Kidney epithelial cell (primary cell): ENCODE measurements at regions not wholly inside any gene's neighbourhood (a gene's known extent, or its start where the extent isn't known, plus 50 kb on each side); places are given as distances from the start of the nearest gene placed in this dataset.

Experiments
- DNase-seq: peaks from one replicate; pipeline ENCODE4 v3.0.0-alpha.2; 2010; ENCODE audit warnings: low read depth
- H3K27me3 ChIP-seq: 2 replicates; pipeline ENCODE4 v1.6.0; 2011; ENCODE audit warnings: low read length; ENCODE audit not compliant: control insufficient read depth, insufficient read depth
- H3K36me3 ChIP-seq: 2 replicates; pipeline ENCODE4 v1.5.1; 2011; ENCODE audit warnings: low read length; ENCODE audit not compliant: control insufficient read depth, insufficient read depth
- H3K4me3 ChIP-seq: 2 replicates; pipeline ENCODE4 v1.5.1; 2011; ENCODE audit warnings: low read depth, mild to moderate bottlenecking, control low read depth, low read length
- TF ChIP-seq, protein P1 (sequence below): IDR thresholded peaks from 2 replicates; pipeline ENCODE4 v1.5.1; 2011; ENCODE audit warnings: mild to moderate bottlenecking, moderate library complexity, low read length, control low read depth, inconsistent platforms; ENCODE audit not compliant: insufficient read depth, poor library complexity, severe bottlenecking

DNA sequence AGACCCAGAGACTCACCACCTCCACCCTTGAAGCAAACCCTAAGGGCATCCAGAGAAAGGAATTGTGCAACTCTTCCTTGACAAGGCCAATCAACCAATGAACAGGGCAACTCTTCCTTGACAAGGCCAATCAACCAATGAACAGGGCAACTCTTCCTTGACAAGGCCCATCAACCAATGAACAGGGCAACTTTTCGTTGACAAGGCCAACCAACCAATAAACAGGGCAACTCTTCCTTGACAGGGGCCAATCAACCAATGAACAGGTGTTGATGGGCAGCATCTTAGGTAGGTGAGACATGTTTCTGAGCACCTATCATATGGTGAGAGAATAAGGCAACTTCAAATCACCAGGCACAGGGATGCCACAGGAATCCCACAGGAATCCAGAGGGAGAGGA is 181.5 kb upstream of the RNF32 start:
- no peak overlapping the region for H3K4me3 ChIP-seq
- DNase-seq = no peak
- TF ChIP-seq, protein P1, sequence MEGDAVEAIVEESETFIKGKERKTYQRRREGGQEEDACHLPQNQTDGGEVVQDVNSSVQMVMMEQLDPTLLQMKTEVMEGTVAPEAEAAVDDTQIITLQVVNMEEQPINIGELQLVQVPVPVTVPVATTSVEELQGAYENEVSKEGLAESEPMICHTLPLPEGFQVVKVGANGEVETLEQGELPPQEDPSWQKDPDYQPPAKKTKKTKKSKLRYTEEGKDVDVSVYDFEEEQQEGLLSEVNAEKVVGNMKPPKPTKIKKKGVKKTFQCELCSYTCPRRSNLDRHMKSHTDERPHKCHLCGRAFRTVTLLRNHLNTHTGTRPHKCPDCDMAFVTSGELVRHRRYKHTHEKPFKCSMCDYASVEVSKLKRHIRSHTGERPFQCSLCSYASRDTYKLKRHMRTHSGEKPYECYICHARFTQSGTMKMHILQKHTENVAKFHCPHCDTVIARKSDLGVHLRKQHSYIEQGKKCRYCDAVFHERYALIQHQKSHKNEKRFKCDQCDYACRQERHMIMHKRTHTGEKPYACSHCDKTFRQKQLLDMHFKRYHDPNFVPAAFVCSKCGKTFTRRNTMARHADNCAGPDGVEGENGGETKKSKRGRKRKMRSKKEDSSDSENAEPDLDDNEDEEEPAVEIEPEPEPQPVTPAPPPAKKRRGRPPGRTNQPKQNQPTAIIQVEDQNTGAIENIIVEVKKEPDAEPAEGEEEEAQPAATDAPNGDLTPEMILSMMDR = no peak
- no peaks in the 10 kb centered on the region for H3K36me3 ChIP-seq
- H3K27me3 ChIP-seq = peaks cover 2% of the 10 kb centered on the region

DNA sequence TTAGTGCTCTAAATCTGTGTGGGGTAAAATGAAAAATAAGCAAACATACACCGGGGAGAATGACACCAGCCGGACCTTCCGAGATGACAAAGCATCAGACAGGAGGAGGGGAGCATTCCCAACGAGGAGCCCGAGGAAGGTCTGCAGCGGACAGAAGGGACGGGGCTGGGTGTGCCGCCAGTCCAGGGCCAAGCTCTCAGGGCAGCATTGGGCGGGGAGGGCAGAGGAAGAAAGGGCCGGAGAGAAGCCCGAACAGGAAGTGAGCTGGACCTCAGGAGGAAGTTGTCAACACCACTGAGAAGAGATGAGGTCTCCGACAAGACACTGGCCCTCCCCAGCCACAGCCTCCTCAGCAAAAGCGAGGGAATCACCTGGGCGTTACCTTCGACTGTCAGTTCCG is 182.6 kb upstream of the RNF32 start:
- TF ChIP-seq, protein P1 = no peak
- Histone ChIP-seq H3K27me3 (no peaks in the 10 kb centered on the region), H3K36me3 (no peaks in the 10 kb centered on the region)

DNA sequence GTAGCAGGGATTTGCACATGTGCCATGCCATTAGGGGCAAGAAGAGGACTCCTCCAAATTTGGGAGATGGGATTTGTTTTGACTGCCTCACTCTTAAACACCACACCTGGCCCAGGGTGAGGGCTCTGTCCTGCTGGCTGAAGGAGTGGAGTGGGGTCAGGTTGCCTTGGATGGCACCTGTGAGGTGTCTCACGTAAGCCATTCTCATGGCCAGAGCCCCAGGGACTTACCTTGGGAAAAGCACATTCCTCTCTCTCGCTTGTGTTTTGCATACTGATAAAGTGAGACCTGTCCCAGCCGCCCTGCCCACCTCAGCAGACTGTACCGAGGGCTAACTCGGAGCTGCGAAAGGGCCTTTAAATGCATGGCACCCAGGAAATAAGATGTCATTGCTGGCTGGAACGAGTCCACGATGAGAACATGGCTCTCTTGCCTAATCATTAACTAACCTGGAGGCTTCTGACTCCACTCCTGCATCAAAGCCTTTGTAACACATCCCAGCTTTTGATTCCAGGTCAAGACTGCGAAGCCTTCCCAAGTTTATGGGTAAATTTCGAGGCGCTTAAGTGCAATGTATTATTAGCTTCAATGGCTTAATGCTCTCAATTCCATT is 184.0 kb upstream of the RNF32 start:
- TF ChIP-seq, protein P1 = no peak
- DNase-seq = no peak
- Histone ChIP-seq H3K27me3 (no peaks in the 10 kb centered on the region), H3K36me3 (no peaks in the 10 kb centered on the region), H3K4me3 (no peak overlapping the region)

More for the DNA sequence above, 182.6 kb upstream of the RNF32 start:
- no peak overlapping the region for H3K4me3 ChIP-seq
- no peak for DNase-seq

DNA sequence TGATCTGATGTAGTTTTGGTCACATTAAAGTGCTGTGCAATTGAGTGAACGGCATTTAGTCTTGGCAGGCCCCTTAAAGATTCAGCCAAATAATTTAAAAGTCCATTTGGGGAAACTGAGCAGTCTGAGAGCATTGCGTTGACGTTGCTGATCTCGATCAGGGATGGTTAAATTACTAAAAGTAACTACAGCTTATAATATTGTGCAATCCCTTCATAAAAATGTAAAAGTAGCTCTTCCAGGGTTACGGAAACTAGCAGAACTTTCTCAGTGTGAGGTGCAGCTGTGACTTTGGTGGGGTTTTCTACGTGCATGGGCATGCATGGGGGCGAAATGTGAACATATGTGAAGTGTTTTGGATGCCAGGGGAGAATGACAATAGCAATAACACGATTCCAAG is 184.5 kb upstream of the RNF32 start:
- H3K4me3 ChIP-seq = no peak overlapping the region

DNA sequence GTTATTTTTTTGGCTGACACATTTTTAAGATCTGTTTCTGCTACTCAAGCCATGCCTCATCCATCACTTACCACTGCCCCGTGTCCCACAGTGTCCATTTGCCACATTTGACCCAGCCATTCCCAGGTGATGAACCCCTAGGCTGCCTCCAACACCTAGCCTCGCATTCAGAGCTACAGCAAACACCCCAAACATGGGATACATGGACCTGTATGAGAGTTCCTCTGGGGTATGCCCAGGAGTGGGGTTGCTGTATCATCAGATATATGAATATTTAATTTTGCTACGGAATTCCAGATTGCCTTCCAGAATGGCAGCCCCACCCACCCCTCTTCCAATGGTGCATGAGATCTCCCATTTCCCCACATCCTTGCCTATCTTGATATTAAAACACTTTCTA is 190.1 kb upstream of the RNF32 start:
- Histone ChIP-seq H3K36me3 (no peaks in the 10 kb centered on the region), H3K4me3 (no peak overlapping the region), H3K27me3 (no peaks in the 10 kb centered on the region)
- no peak for DNase-seq
- TF ChIP-seq, protein P1 = no peak

More for the DNA sequence above, 184.5 kb upstream of the RNF32 start:
- TF ChIP-seq, protein P1 = no peak
- Histone ChIP-seq H3K27me3 (no peaks in the 10 kb centered on the region), H3K36me3 (no peaks in the 10 kb centered on the region)
- DNase-seq = no peak

DNA sequence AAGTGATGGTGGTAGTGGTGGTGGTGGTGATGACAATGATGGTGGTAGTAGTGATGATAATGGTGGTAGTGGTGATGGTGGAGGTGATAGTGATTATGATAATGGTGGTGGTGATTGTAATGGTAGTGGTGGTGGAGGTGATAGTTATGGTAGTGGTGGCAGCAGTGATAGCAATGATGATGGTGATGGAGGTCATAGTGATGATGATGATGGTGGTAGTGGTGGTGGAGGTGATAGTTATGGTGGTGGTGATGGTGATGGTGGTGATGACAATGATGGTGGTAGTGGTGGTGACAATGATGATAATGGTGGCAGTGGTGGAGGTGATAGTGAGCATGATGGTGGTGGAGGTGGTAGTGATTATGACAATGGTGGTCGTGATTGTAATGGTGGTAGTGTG is 191.7 kb upstream of the RNF32 start:
- no peaks in the 10 kb centered on the region for H3K36me3 ChIP-seq
- TF ChIP-seq, protein P1 = no peak
- no peak for DNase-seq
- no peaks in the 10 kb centered on the region for H3K27me3 ChIP-seq
- H3K4me3 ChIP-seq = no peak overlapping the region
